Upper lobe of right lung (tissue), 1 donor: ENCODE measurements at regions not wholly inside any gene's neighbourhood (a gene's known extent, or its start where the extent isn't known, plus 50 kb on each side); places are given as distances from the start of the nearest gene placed in this dataset.

Experiments
- ATAC-seq: fragments of 200-7000 bp; cut with Tn5 transposase; one replicate; pipeline ENCODE4 v1.9.1; 2020; ENCODE audit warnings: mild to moderate bottlenecking, moderate library complexity
- DNase-seq: peaks from one replicate; pipeline ENCODE4 v3.0.0-alpha.2; 2020
- H3K27ac ChIP-seq: fragments of 200-600 bp; one replicate; pipeline ENCODE4 v1.8.0; 2022
- H3K27me3 ChIP-seq: fragments of 200-600 bp; one replicate; pipeline ENCODE4 v1.8.0; 2022; ENCODE audit warnings: mild to moderate bottlenecking
- H3K36me3 ChIP-seq: fragments of 200-600 bp; one replicate; pipeline ENCODE4 v1.8.0; 2022
- H3K4me1 ChIP-seq: fragments of 200-600 bp; one replicate; pipeline ENCODE4 v1.8.0; 2022
- H3K4me3 ChIP-seq: fragments of 200-600 bp; one replicate; pipeline ENCODE4 v1.8.0; 2022; ENCODE audit warnings: mild to moderate bottlenecking
- H3K9me3 ChIP-seq: fragments of 200-600 bp; one replicate; pipeline ENCODE4 v1.8.0; 2022
- intact Hi-C: fragments of 100-400 bp; cut with DNase I; formaldehyde crosslinking; loops from one replicate; pipeline ENCODE4 v1.11.0; 2022
- TF ChIP-seq, protein P1 (sequence below): fragments of 200-600 bp; IDR thresholded peaks from one replicate; pipeline ENCODE4 v1.8.0; 2022; ENCODE audit warnings: antibody characterized with exemption
- donor health status: DM: no; HTN: yes; CAD: no; lungs with severe emphysema.

- Histone ChIP-seq H3K27me3 (no peaks in the 10 kb centered on the region), H3K27ac (no peak overlapping the region), H3K4me3 (no peak overlapping the region), H3K9me3 (no peaks in the 10 kb centered on the region), H3K4me1 (peaks cover 27% of the 10 kb centered on the region), H3K36me3 (no peaks in the 10 kb centered on the region)
- TF ChIP-seq, protein P1, sequence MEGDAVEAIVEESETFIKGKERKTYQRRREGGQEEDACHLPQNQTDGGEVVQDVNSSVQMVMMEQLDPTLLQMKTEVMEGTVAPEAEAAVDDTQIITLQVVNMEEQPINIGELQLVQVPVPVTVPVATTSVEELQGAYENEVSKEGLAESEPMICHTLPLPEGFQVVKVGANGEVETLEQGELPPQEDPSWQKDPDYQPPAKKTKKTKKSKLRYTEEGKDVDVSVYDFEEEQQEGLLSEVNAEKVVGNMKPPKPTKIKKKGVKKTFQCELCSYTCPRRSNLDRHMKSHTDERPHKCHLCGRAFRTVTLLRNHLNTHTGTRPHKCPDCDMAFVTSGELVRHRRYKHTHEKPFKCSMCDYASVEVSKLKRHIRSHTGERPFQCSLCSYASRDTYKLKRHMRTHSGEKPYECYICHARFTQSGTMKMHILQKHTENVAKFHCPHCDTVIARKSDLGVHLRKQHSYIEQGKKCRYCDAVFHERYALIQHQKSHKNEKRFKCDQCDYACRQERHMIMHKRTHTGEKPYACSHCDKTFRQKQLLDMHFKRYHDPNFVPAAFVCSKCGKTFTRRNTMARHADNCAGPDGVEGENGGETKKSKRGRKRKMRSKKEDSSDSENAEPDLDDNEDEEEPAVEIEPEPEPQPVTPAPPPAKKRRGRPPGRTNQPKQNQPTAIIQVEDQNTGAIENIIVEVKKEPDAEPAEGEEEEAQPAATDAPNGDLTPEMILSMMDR, result no peak
- intact Hi-C loops, result no loop called here
- ATAC-seq (no peak), DNase-seq (no peak)
Observed at GRCh38 chr9:129455151-129455995, 165.5 kb downstream of the C9orf50 start.

DNA sequence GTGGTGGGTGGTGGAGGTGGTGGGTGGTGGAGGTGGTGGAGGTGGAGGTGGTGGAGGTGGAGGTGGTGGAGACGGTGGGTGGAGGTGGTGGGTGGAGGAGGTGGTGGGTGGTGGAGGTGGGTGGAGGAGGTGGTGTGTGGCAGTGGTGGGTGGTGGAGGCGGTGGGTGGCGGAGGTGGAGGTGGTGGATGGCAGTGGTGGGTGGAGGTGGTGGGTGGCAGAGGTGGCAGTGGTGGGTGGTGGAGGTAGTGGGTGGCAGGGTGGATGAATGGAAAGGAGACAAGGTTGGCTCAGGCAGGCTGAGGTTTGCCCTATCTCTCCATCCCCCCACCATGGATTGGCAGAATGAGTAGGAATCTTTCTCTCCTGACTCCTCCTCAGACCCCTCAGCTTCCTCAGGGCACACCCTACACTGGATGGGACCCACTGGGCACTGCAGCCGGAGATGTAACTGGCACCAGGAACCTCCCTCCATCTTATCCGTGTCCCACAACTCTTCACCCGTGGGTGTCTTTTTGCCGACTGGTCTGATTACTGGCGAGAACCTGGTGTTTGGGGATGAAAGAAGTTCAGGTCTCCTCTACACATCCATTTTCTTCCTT lies 166.3 kb downstream of the C9orf50 start:
- Histone ChIP-seq H3K4me1 (peaks cover 22% of the 10 kb centered on the region), H3K27ac (no peak overlapping the region), H3K36me3 (no peaks in the 10 kb centered on the region), H3K27me3 (no peaks in the 10 kb centered on the region), H3K4me3 (no peak overlapping the region), H3K9me3 (no peaks in the 10 kb centered on the region)
- intact Hi-C loops, result no loop called here
- TF ChIP-seq, protein P1, result no peak
- DNase-seq, result no peak
- ATAC-seq, result no peak

DNA sequence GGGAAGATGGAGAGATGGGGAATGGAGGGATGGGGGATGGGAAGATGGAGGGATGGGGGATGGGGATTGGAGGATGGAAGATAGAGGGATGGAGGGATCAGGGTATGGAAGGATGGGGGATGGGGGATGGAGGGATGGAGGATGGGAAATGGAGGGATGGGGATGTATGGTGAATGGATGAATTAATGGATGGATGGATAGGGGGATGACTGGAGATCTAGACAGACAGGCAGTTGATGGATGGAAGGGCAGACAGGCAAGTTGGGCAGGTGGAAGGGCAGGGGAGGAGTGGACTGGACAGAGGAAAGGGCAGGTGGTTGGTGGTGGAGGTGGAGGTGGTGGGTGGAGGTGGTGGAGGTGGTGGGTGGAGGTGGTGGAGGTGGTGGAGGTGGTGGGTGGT lies 167.2 kb downstream of the C9orf50 start:
- ATAC-seq, result no peak
- H3K27me3 ChIP-seq, result no peaks in the 10 kb centered on the region
- H3K4me3 ChIP-seq, result no peak overlapping the region
- intact Hi-C loops, result no loop called here
- peaks cover 14% of the 10 kb centered on the region for H3K4me1 ChIP-seq
- H3K36me3 ChIP-seq, result no peaks in the 10 kb centered on the region
- H3K9me3 ChIP-seq, result no peaks in the 10 kb centered on the region
- DNase-seq, result no peak
- H3K27ac ChIP-seq, result no peak overlapping the region
- TF ChIP-seq, protein P1, result no peak

DNA sequence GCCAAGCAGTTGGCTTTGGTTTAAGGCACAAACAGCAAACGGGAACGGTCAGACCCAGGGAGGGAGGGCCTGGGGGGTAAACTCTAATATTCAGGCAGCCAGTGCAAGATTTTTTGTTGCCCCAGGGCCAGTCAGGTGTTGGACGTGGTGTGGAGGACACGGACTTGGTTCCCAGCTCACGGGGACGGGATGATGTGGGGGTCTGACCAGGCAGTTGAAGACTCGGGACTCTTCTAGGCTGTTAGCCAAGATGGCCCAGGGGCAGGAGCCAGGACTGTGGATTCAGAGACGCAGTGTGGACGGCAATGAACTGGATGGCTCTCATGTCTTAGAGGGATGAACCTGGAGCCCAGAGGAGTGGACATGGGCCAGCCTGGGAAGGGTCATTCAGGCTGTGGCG lies 169.2 kb downstream of the C9orf50 start:
- Histone ChIP-seq H3K4me3 (no peak overlapping the region), H3K4me1 (peaks cover 11% of the 10 kb centered on the region), H3K27me3 (no peaks in the 10 kb centered on the region), H3K27ac (peak overlapping the region; percentile 45), H3K9me3 (no peaks in the 10 kb centered on the region), H3K36me3 (no peaks in the 10 kb centered on the region)
- TF ChIP-seq, protein P1, result no peak
- ATAC-seq (no peak), DNase-seq (no peak)
- intact Hi-C loops, result no loop called here

DNA sequence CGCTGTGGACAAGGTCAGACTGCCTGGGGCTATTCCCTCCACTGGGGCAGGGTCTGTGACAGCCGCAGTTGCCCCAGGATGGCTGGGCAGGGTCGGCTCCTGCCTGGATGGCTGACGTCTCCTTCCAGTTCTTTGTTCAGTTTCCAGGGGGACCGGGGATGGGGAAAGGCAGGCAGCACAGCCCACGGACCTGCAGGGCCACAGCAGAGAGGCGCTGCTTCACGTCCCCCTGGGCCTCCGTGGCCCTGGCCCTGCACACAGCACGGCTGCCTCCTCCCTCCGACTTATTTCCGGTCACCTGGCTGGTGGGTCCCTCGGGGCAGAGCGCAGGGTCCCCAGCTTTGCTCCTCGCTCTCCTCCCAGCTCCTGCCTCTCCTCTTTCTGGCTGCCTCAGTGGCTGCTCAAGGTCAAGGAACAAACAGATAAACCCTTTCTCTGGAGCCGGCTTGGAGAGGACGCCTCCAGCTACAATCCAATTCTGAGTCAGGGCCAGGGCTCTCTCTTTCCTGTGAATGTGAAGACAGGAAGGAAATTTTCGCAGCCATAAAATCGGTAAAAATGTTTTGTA lies 169.7 kb downstream of the C9orf50 start:
- no peaks in the 10 kb centered on the region for H3K9me3 ChIP-seq
- intact Hi-C loops, result no loop called here
- H3K27ac ChIP-seq, result peak overlapping the region; percentile 45
- H3K4me1 ChIP-seq, result peaks cover 11% of the 10 kb centered on the region
- DNase-seq (no peak), ATAC-seq (no peak)
- H3K27me3 ChIP-seq, result no peaks in the 10 kb centered on the region
- TF ChIP-seq, protein P1, result no peak
- no peaks in the 10 kb centered on the region for H3K36me3 ChIP-seq
- H3K4me3 ChIP-seq, result no peak overlapping the region
